ENCODE measurements at regions not wholly inside any gene's neighbourhood (a gene's known extent, or its start where the extent isn't known, plus 50 kb on each side); places are given as distances from the start of the nearest gene placed in this dataset.

- TF ChIP-seq, protein P1, sequence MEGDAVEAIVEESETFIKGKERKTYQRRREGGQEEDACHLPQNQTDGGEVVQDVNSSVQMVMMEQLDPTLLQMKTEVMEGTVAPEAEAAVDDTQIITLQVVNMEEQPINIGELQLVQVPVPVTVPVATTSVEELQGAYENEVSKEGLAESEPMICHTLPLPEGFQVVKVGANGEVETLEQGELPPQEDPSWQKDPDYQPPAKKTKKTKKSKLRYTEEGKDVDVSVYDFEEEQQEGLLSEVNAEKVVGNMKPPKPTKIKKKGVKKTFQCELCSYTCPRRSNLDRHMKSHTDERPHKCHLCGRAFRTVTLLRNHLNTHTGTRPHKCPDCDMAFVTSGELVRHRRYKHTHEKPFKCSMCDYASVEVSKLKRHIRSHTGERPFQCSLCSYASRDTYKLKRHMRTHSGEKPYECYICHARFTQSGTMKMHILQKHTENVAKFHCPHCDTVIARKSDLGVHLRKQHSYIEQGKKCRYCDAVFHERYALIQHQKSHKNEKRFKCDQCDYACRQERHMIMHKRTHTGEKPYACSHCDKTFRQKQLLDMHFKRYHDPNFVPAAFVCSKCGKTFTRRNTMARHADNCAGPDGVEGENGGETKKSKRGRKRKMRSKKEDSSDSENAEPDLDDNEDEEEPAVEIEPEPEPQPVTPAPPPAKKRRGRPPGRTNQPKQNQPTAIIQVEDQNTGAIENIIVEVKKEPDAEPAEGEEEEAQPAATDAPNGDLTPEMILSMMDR (CRISPR knock-in tag; IDR thresholded peaks at IDR 0.05), result no peak
- TF ChIP-seq, protein P2, sequence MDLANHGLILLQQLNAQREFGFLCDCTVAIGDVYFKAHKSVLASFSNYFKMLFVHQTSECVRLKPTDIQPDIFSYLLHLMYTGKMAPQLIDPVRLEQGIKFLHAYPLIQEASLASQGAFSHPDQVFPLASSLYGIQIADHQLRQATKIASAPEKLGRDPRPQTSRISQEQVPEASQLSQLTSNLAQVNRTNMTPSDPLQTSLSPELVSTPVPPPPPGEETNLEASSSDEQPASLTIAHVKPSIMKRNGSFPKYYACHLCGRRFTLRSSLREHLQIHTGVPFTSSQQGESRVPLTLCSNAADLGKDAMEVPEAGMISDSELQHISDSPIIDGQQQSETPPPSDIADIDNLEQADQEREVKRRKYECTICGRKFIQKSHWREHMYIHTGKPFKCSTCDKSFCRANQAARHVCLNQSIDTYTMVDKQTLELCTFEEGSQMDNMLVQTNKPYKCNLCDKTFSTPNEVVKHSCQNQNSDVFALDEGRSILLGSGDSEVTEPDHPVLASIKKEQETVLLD (CRISPR knock-in tag; IDR thresholded peaks at IDR 0.05; ENCODE audit: low read depth), result no peak
- no peak for TF ChIP-seq POLR2A (IDR thresholded peaks at IDR 0.05; ENCODE audit: insufficient read depth in 1 of 2, low read depth in 2 of 2, low read length in 2 of 2)
- TF ChIP-seq ZBTB37 (CRISPR knock-in tag; IDR thresholded peaks at IDR 0.05), result no peak
- no peak for TF ChIP-seq ZNF296 (CRISPR knock-in tag; conservative IDR thresholded peaks at IDR 0.05)
Observed at GRCh38 chr6:101085327-101085726, 204.2 kb upstream of the ASCC3 start.
